Endothelial cell of umbilical vein (primary cell): ENCODE measurements at regions not wholly inside any gene's neighbourhood (a gene's known extent, or its start where the extent isn't known, plus 50 kb on each side); places are given as distances from the start of the nearest gene placed in this dataset.

Source experiments
- BruUV-seq: library from RNA; stranded (reverse); fragments of 400-500 nt; replicated peaks from 2 replicates; lab custom pipeline; 2021; lab: Mats Ljungman, UMichigan
- CTCF ChIA-PET: fragments of 300-600, 350-600 bp; sonication (Branson Sonifier 250); formaldehyde crosslinking; loops from one replicate; lab custom pipeline; 2021; ENCODE audit warnings: antibody characterized with exemption, inconsistent platforms; lab: Charles Lee
- POLR2A ChIA-PET: fragments of 300-600, 350-600 bp; sonication (Branson Sonifier 250); formaldehyde crosslinking; loops from one replicate; lab custom pipeline; 2021; ENCODE audit warnings: antibody characterized with exemption, inconsistent platforms; lab: Charles Lee
- DNase-seq: peaks from one replicate; pipeline ENCODE4 v3.0.0-alpha.2; 2011; ENCODE audit warnings: low read depth, low spot score
- FAIRE-seq: peaks from 2 replicates; lab custom pipeline; 2011; peaks lifted over from hg19 to GRCh38; lab: Jason Lieb, UNC
- H2AFZ ChIP-seq: 2 replicates; pipeline ENCODE4 v1.6.0; 2012; ENCODE audit warnings: low read depth, low read length, control low read depth, inconsistent platforms
- H3K27ac ChIP-seq: 2 replicates; pipeline ENCODE4 v1.5.1; 2011; ENCODE audit warnings: low read depth, mild to moderate bottlenecking, control low read depth, low read length, moderate library complexity; ENCODE audit not compliant: insufficient read depth
- H3K27me3 ChIP-seq, 2 experiments: 2 replicates each; pipeline versions ENCODE4 v1.6.0 to v1.6.1; 2011; ENCODE audit warnings: low read length in 2 of 2, mixed read lengths in 1 of 2; ENCODE audit not compliant: control insufficient read depth in 2 of 2, insufficient read depth in 2 of 2
- H3K36me3 ChIP-seq, 2 experiments: 2 replicates in 1 of 2; 3 replicates in 1 of 2; pipeline ENCODE4 v1.5.1; 2011; ENCODE audit warnings: low read length in 2 of 2, mild to moderate bottlenecking in 1 of 2, moderate library complexity in 1 of 2; ENCODE audit not compliant: control insufficient read depth in 2 of 2, insufficient read depth in 2 of 2; ENCODE audit errors: extremely low read depth in 1 of 2
- H3K4me1 ChIP-seq: 3 replicates; pipeline ENCODE4 v1.5.1; 2011; ENCODE audit warnings: mild to moderate bottlenecking, low read length; ENCODE audit not compliant: control insufficient read depth, insufficient read depth; ENCODE audit errors: extremely low read depth
- H3K4me2 ChIP-seq: 2 replicates; pipeline ENCODE4 v1.6.1; 2011; ENCODE audit warnings: low read length, control low read depth, mixed read lengths; ENCODE audit not compliant: insufficient read depth
- H3K4me3 ChIP-seq, 3 experiments: fragments of 200-600 bp in 1 of 3; sonication (generic), shearing (Covaris generic) in 1 of 3; replicated peaks in 1 of 3; 2 replicates each; pipeline ENCODE4 v1.5.1; 2011 to 2016; ENCODE audit warnings: control low read depth in 3 of 3, low read length in 3 of 3, mild to moderate bottlenecking in 2 of 3, inconsistent platforms in 1 of 3, low read depth in 1 of 3, moderate library complexity in 1 of 3; ENCODE audit not compliant: insufficient read depth in 1 of 3
- H3K79me2 ChIP-seq: 2 replicates; pipeline ENCODE4 v1.6.0; 2012; ENCODE audit warnings: low read length, inconsistent platforms; ENCODE audit not compliant: control insufficient read depth, insufficient read depth
- H3K9ac ChIP-seq: replicated peaks from 2 replicates; pipeline ENCODE3; 2011; ENCODE audit warnings: low read length, control low read depth; ENCODE audit not compliant: insufficient read depth; ENCODE audit errors: extremely low read depth
- H3K9me1 ChIP-seq: replicated peaks from 3 replicates; pipeline ENCODE4 v1.6.0; 2011; ENCODE audit warnings: mild to moderate bottlenecking, low read length; ENCODE audit not compliant: control insufficient read depth, insufficient read depth; ENCODE audit errors: extremely low read depth
- H3K9me3 ChIP-seq: replicated peaks from 2 replicates; pipeline ENCODE4 v1.5.1; 2012; ENCODE audit warnings: low read length, inconsistent platforms; ENCODE audit not compliant: control insufficient read depth, insufficient read depth
- H4K20me1 ChIP-seq: replicated peaks from 2 replicates; pipeline ENCODE3; 2011; ENCODE audit warnings: mild to moderate bottlenecking, low read length; ENCODE audit not compliant: control insufficient read depth, insufficient read depth; ENCODE audit errors: extremely low read depth
- CTCF ChIP-seq, 2 donors: IDR thresholded peaks; 1 replicate in 1 of 2; 2 replicates in 1 of 2; pipeline ENCODE4 v1.5.1; 2011; ENCODE audit warnings: low read length in 2 of 2, mild to moderate bottlenecking in 2 of 2, moderate library complexity in 2 of 2, control low read depth in 1 of 2, inconsistent platforms in 1 of 2, low read depth in 1 of 2; ENCODE audit not compliant: insufficient read depth in 1 of 2; ENCODE audit errors: extremely low read depth in 1 of 2
- EZH2 ChIP-seq: IDR thresholded peaks from 2 replicates; pipeline ENCODE4 v1.6.1; 2012; ENCODE audit warnings: borderline replicate concordance, low read depth, mild to moderate bottlenecking, moderate library complexity, low read length, inconsistent platforms; ENCODE audit not compliant: severe bottlenecking
- FOS ChIP-seq: IDR thresholded peaks from 2 replicates; pipeline ENCODE4 v1.6.1; 2011; ENCODE audit warnings: mild to moderate bottlenecking, low read length, moderate library complexity, borderline replicate concordance; ENCODE audit not compliant: insufficient read depth
- GATA2 ChIP-seq: IDR thresholded peaks from 2 replicates; pipeline ENCODE4 v1.7.0; 2011; ENCODE audit warnings: low read depth, mild to moderate bottlenecking, moderate library complexity, mixed read lengths, low read length; ENCODE audit not compliant: insufficient read length, insufficient read depth
- JUN ChIP-seq: IDR thresholded peaks from 2 replicates; pipeline ENCODE4 v1.6.1; 2011; ENCODE audit warnings: borderline replicate concordance, low read depth; ENCODE audit not compliant: insufficient read length, insufficient read depth
- MAX ChIP-seq: IDR thresholded peaks from 2 replicates; pipeline ENCODE4 v1.6.1; 2011; ENCODE audit not compliant: insufficient read depth, insufficient read length
- MYC ChIP-seq: IDR thresholded peaks from one replicate; pipeline ENCODE4 v1.6.1; 2011; ENCODE audit warnings: mild to moderate bottlenecking, low read depth, low read length
- POLR2A ChIP-seq: IDR thresholded peaks from 2 replicates; pipeline ENCODE4 v1.6.1; 2012; ENCODE audit warnings: low read depth, mild to moderate bottlenecking, control low read depth, low read length
- POLR2AphosphoS5 ChIP-seq: IDR thresholded peaks from 2 replicates; pipeline ENCODE4 v1.6.1; 2012; ENCODE audit warnings: low read depth, mild to moderate bottlenecking, control low read depth, low read length, moderate library complexity; ENCODE audit not compliant: insufficient read depth
- dilution Hi-C: fragments of 300-500 bp; cut with MboI; formaldehyde crosslinking; loops from one replicate; pipeline ENCODE4 v1.15.0; 2019; ENCODE audit warnings: low sequenced_read_pairs; ENCODE audit not compliant: extremely low pct_ligation_motif_present
- intact Hi-C: fragments of 100-400 bp; cut with micrococcal nuclease; formaldehyde crosslinking; loops from one replicate; pipeline ENCODE4 v1.10.0; 2022

DNA sequence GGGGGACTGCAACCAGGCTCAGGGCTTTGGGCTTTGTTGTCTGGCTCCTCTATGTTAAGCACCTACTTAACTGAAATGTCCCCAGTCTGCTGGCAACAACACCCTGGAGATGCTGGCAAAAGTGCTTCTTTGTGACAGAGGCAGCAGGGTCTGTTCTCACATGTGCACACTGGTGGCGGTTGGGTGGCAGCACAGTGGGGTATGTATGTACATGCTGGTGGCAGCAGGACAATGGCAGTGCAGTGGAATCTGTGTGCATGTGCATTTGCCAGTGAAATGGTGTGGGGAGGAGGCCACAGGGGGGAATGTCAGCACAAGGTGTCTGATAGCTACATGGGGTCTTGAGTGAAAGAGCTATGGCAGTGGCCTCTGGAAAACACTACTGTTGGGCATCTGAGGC, 830.3 kb downstream of the DIPK2A start:
- H3K4me3 ChIP-seq: no peak overlapping the region

More for the DNA sequence above, 830.3 kb downstream of the DIPK2A start:
- H3K9ac ChIP-seq: no peak overlapping the region
- H3K9me3 ChIP-seq: no peaks in the 10 kb centered on the region
- intact Hi-C loops: no loop called here
- no peak overlapping the region for H3K4me2 ChIP-seq
- TF ChIP-seq POLR2AphosphoS5 (no peak), GATA2 (no peak), JUN (no peak), POLR2A (no peak), MAX (no peak), MYC (no peak), EZH2 (no peak), CTCF (IDR thresholded peaks at IDR 0.05; ENCODE audit: extremely low read depth in 1 of 2, insufficient read depth in 1 of 2, low read depth in 1 of 2, low read length in 2 of 2) (no peak), FOS (no peak)
- H3K36me3 ChIP-seq: no peaks in the 10 kb centered on the region
- no peak for DNase-seq
- H3K27me3 ChIP-seq: no peaks in the 10 kb centered on the region
- POLR2A ChIA-PET: no interaction called here
- H3K4me1 ChIP-seq: no peaks in the 10 kb centered on the region
- no peaks in the 10 kb centered on the region for H3K9me1 ChIP-seq
- H3K79me2 ChIP-seq: no peaks in the 10 kb centered on the region
- H4K20me1 ChIP-seq: no peaks in the 10 kb centered on the region
- CTCF ChIA-PET: no interaction called here
- H2AFZ ChIP-seq: no peak overlapping the region
- no peak overlapping the region for H3K27ac ChIP-seq
- no TSS peak for BruUV-seq
- FAIRE-seq: no peak
- dilution Hi-C loops: no loop called here
